ENCODE measurements at regions not wholly inside any gene's neighbourhood (a gene's known extent, or its start where the extent isn't known, plus 50 kb on each side); places are given as distances from the start of the nearest gene placed in this dataset.
A peak's percentile ranks its signal among the peaks of the same experiment; 100 is the strongest.

GRCh38 chr2:49801898-49802450 lies 647.7 kb upstream of the FSHR start:
- peaks cover 6% of the 10 kb centered on the region for H3K9me3 Mint-ChIP-seq
- no peaks in the 10 kb centered on the region for H3K27me3 Mint-ChIP-seq (ENCODE audit: low read depth)
- peak overlapping the region in 2 of 3 experiments; percentile 52 to 74 for H3K27ac Mint-ChIP-seq
- no peak overlapping the region for H3K4me3 Mint-ChIP-seq
- H3K36me3 Mint-ChIP-seq (ENCODE audit: low read depth): no peaks in the 10 kb centered on the region
- no peak for TF ChIP-seq CTCF (IDR thresholded peaks at IDR 0.05; ENCODE audit: unreplicated experiment in 3 of 3)
- peaks cover 11% of the 10 kb centered on the region for H3K4me1 Mint-ChIP-seq

- Mint-ChIP-seq H3K4me1 (peaks cover 5% of the 10 kb centered on the region), H3K36me3 (ENCODE audit: low read depth) (no peaks in the 10 kb centered on the region), H3K4me3 (no peak overlapping the region), H3K9me3 (peaks cover 6% of the 10 kb centered on the region), H3K27ac (no peak overlapping the region), H3K27me3 (ENCODE audit: low read depth) (no peaks in the 10 kb centered on the region)
- TF ChIP-seq CTCF (IDR thresholded peaks at IDR 0.05; ENCODE audit: unreplicated experiment in 3 of 3): no peak
Measured at GRCh38 chr2:49798570-49798969, 644.3 kb upstream of the FSHR start.

- Mint-ChIP-seq H3K36me3 (ENCODE audit: low read depth) (no peaks in the 10 kb centered on the region), H3K4me1 (no peaks in the 10 kb centered on the region), H3K9me3 (no peaks in the 10 kb centered on the region), H3K27me3 (ENCODE audit: low read depth) (no peaks in the 10 kb centered on the region), H3K27ac (no peak overlapping the region), H3K4me3 (no peak overlapping the region)
- TF ChIP-seq CTCF (IDR thresholded peaks at IDR 0.05; ENCODE audit: unreplicated experiment in 3 of 3): no peak
Measured at GRCh38 chr2:49796266-49796665, 642.0 kb upstream of the FSHR start.

GRCh38 chr2:49794396-49794795 lies 640.1 kb upstream of the FSHR start:
- Mint-ChIP-seq H3K27me3 (ENCODE audit: low read depth) (no peaks in the 10 kb centered on the region), H3K4me1 (peaks cover 9% of the 10 kb centered on the region), H3K36me3 (ENCODE audit: low read depth) (no peaks in the 10 kb centered on the region), H3K4me3 (no peak overlapping the region), H3K27ac (no peak overlapping the region), H3K9me3 (no peaks in the 10 kb centered on the region)
- no peak for TF ChIP-seq CTCF (IDR thresholded peaks at IDR 0.05; ENCODE audit: unreplicated experiment in 3 of 3)

GRCh38 chr2:49788300-49788699 lies 634.0 kb upstream of the FSHR start:
- no peak for TF ChIP-seq CTCF (IDR thresholded peaks at IDR 0.05; ENCODE audit: unreplicated experiment in 3 of 3)
- no peaks in the 10 kb centered on the region for H3K9me3 Mint-ChIP-seq
- no peak overlapping the region for H3K4me3 Mint-ChIP-seq
- peaks cover 10% of the 10 kb centered on the region for H3K4me1 Mint-ChIP-seq
- no peak overlapping the region for H3K27ac Mint-ChIP-seq
- no peaks in the 10 kb centered on the region for H3K27me3 Mint-ChIP-seq (ENCODE audit: low read depth)
- H3K36me3 Mint-ChIP-seq (ENCODE audit: low read depth): no peaks in the 10 kb centered on the region

- H3K4me1 Mint-ChIP-seq: no peaks in the 10 kb centered on the region
- no peaks in the 10 kb centered on the region for H3K27me3 Mint-ChIP-seq (ENCODE audit: low read depth)
Measured at GRCh38 chr2:49780949-49781348, 626.6 kb upstream of the FSHR start.

More at GRCh38 chr2:49780949-49781348, 626.6 kb upstream of the FSHR start:
- TF ChIP-seq CTCF (IDR thresholded peaks at IDR 0.05; ENCODE audit: unreplicated experiment in 3 of 3): no peak
- Mint-ChIP-seq H3K36me3 (ENCODE audit: low read depth) (no peaks in the 10 kb centered on the region), H3K4me3 (no peak overlapping the region), H3K9me3 (peaks cover 5% of the 10 kb centered on the region), H3K27ac (no peak overlapping the region)
